ENCODE measurements at regions not wholly inside any gene's neighbourhood (a gene's known extent, or its start where the extent isn't known, plus 50 kb on each side); places are given as distances from the start of the nearest gene placed in this dataset. TPM values are rescaled to one million over a fixed set of nuclear protein-coding genes. Genes with fewer than 3 reads are reported as not detected.

GRCh38 chr6:33853736-33854135 is 49.9 kb upstream of the MLN start:
- H3K27me3 Mint-ChIP-seq, result peaks cover 13% of the 10 kb centered on the region
- no peak overlapping the region for H3K27ac Mint-ChIP-seq
- peaks cover 9% of the 10 kb centered on the region for H3K4me1 Mint-ChIP-seq (ENCODE audit: unreplicated experiment)
- H3K36me3 Mint-ChIP-seq, result no peaks in the 10 kb centered on the region
- TF ChIP-seq CTCF (conservative IDR thresholded peaks at IDR 0.05), result no peak
- no peak for DNase-seq (ENCODE audit: extremely low spot score, unreplicated experiment)
- H3K9me3 Mint-ChIP-seq, result no peaks in the 10 kb centered on the region
- no peak overlapping the region for H3K4me3 Mint-ChIP-seq

Small RNAs in the stretch of these regions (microRNA-seq; reads per million reads assigned to microRNA genes)
- gene MIR7159, result not detected
